ENCODE measurements at regions not wholly inside any gene's neighbourhood (a gene's known extent, or its start where the extent isn't known, plus 50 kb on each side); places are given as distances from the start of the nearest gene placed in this dataset.

DNA sequence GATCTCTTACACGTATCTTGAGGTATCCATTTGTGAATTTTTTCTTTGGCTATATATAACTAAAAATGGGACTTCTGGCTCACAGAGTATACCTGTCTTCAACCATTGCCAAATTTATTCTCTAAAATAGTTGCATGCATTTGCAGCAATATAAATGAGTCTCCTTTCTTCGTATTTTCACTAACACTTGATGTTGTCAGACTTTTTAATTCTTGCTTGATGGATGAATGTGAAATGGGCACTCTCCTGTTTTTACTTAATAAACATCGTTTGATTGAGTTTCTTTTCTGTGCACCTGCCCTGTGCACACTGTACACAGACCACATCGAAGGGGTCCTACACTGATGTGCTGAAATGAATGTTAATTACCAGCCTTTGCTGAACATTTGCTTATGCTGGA lies 121.8 kb downstream of the DDX1 start:
- peaks cover 29% of the 10 kb centered on the region for H3K27me3 Mint-ChIP-seq (ENCODE audit: low read depth, poor library complexity)
- peaks cover 45% of the 10 kb centered on the region for H3K4me1 Mint-ChIP-seq
- no peaks in the 10 kb centered on the region for H3K36me3 Mint-ChIP-seq (ENCODE audit: low read depth)
- TF ChIP-seq, protein P1, sequence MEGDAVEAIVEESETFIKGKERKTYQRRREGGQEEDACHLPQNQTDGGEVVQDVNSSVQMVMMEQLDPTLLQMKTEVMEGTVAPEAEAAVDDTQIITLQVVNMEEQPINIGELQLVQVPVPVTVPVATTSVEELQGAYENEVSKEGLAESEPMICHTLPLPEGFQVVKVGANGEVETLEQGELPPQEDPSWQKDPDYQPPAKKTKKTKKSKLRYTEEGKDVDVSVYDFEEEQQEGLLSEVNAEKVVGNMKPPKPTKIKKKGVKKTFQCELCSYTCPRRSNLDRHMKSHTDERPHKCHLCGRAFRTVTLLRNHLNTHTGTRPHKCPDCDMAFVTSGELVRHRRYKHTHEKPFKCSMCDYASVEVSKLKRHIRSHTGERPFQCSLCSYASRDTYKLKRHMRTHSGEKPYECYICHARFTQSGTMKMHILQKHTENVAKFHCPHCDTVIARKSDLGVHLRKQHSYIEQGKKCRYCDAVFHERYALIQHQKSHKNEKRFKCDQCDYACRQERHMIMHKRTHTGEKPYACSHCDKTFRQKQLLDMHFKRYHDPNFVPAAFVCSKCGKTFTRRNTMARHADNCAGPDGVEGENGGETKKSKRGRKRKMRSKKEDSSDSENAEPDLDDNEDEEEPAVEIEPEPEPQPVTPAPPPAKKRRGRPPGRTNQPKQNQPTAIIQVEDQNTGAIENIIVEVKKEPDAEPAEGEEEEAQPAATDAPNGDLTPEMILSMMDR (IDR thresholded peaks at IDR 0.05): no peak
- no peak overlapping the region for H3K4me3 Mint-ChIP-seq
- peaks cover 16% of the 10 kb centered on the region for H3K9me3 Mint-ChIP-seq
- no peak for DNase-seq
- H3K27ac Mint-ChIP-seq: no peak overlapping the region

DNA sequence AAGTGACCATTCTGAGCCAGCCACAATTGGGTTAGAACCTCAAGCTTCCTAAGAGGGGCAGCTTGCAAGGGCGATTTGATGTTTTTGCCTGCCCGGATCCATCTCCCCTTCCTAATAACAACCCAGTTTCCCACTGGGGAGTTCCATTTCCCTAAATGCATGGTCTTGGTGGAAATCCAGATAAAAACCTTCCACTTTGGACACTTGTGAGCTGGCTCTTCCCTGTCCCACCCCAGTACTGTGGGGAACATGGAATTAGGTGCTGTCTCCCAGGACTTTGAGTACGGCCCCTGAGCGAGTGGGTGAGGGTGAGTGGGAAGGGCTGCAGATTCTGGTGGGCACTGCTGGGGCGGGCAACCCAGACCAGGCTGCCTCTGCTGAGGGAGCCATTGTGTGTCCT lies 122.3 kb downstream of the DDX1 start:
- DNase-seq: no peak
- Mint-ChIP-seq H3K27ac (no peak overlapping the region), H3K36me3 (ENCODE audit: low read depth) (no peaks in the 10 kb centered on the region), H3K27me3 (ENCODE audit: low read depth, poor library complexity) (peaks cover 29% of the 10 kb centered on the region), H3K4me3 (no peak overlapping the region), H3K4me1 (peaks cover 45% of the 10 kb centered on the region), H3K9me3 (peaks cover 16% of the 10 kb centered on the region)
- TF ChIP-seq, protein P1 (IDR thresholded peaks at IDR 0.05): no peak

GRCh38 chr2:15714609-15715008 lies 122.9 kb downstream of the DDX1 start:
- H3K36me3 Mint-ChIP-seq (ENCODE audit: low read depth): no peaks in the 10 kb centered on the region
- peaks cover 45% of the 10 kb centered on the region for H3K4me1 Mint-ChIP-seq
- peaks cover 29% of the 10 kb centered on the region for H3K27me3 Mint-ChIP-seq (ENCODE audit: low read depth, poor library complexity)
- peaks cover 13% of the 10 kb centered on the region for H3K9me3 Mint-ChIP-seq
- H3K27ac Mint-ChIP-seq: no peak overlapping the region
- DNase-seq: no peak
- no peak overlapping the region for H3K4me3 Mint-ChIP-seq
- TF ChIP-seq, protein P1 (IDR thresholded peaks at IDR 0.05): no peak

GRCh38 chr2:15715596-15715995 lies 123.9 kb downstream of the DDX1 start:
- DNase-seq: no peak
- H3K9me3 Mint-ChIP-seq: peaks cover 7% of the 10 kb centered on the region
- no peak overlapping the region for H3K4me3 Mint-ChIP-seq
- peaks cover 51% of the 10 kb centered on the region for H3K4me1 Mint-ChIP-seq
- no peaks in the 10 kb centered on the region for H3K36me3 Mint-ChIP-seq (ENCODE audit: low read depth)
- H3K27me3 Mint-ChIP-seq (ENCODE audit: low read depth, poor library complexity): peaks cover 24% of the 10 kb centered on the region
- TF ChIP-seq, protein P1 (IDR thresholded peaks at IDR 0.05): no peak
- no peak overlapping the region for H3K27ac Mint-ChIP-seq

DNA sequence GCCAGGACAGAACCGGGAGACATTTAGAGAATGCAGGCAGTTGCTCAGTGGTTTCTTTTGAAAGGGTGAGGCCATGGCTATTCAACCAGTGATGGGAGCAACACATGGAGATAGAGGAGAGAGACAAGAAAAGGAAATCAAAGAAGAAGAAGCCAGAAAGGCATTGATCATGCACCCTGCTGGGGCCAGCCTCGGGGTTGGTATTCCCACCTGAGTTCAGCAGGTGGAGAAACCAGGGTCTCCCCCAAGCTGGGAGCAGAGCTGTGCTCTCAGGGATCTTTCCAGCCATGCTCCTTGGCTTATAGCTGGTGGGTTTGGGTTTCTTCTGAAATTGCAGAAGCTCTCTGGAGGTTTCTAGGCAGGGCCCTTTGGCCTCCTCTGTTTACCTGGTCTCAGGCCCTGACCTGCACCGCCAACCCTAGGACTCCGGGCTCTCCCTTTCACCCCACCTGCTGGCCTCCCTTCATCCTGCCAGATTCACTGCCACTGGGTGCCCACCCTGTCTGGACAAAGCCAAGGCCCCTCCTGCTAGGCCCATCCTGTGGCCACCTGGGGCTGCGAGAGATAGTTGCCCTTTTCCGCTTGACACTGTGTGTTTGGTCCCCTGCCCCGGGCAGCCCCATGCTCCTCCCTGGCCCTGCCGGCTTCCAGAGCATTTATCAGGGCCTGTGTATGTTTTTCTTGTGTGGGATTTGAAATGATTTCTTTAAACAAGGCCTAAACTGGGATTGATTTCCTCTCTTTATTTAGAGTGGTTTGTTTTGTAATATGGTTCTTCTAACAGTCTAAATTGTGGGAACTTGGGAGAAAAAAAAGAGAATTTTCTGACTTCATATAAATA lies 126.7 kb downstream of the DDX1 start:
- Mint-ChIP-seq H3K27ac (peak overlapping the region; percentile 83), H3K27me3 (ENCODE audit: low read depth, poor library complexity) (peaks cover 17% of the 10 kb centered on the region)

More for the DNA sequence above, 126.7 kb downstream of the DDX1 start:
- H3K4me1 Mint-ChIP-seq: peaks cover 73% of the 10 kb centered on the region
- peaks cover 7% of the 10 kb centered on the region for H3K9me3 Mint-ChIP-seq
- H3K36me3 Mint-ChIP-seq (ENCODE audit: low read depth): no peaks in the 10 kb centered on the region
- TF ChIP-seq, protein P1 (IDR thresholded peaks at IDR 0.05): no peak
- H3K4me3 Mint-ChIP-seq: no peak overlapping the region
- DNase-seq: no peak
